B cell (primary cell): ENCODE measurements at regions not wholly inside any gene's neighbourhood (a gene's known extent, or its start where the extent isn't known, plus 50 kb on each side); places are given as distances from the start of the nearest gene placed in this dataset.

ENCODE experiments used
- ATAC-seq: fragments of 200-7000 bp; cut with Tn5 transposase; one replicate; pipeline ENCODE4 v1.10.0; 2021; ENCODE audit warnings: low read depth, mild to moderate bottlenecking, moderate number of reproducible peaks, moderate library complexity
- CTCF ChIA-PET: fragments of 350-600 bp; sonication (Branson Sonifier 250); formaldehyde crosslinking; loops from one replicate; lab custom pipeline; 2021; ENCODE audit warnings: antibody characterized with exemption, inconsistent platforms; lab: Charles Lee
- POLR2A ChIA-PET: fragments of 350-600 bp; sonication (Branson Sonifier 250); formaldehyde crosslinking; loops from one replicate; lab custom pipeline; 2021; ENCODE audit warnings: antibody characterized with exemption; lab: Charles Lee
- DNase-seq: peaks from one replicate; pipeline ENCODE4 v3.0.0; 2013
- H2AFZ ChIP-seq: 2 replicates; pipeline ENCODE4 v1.6.1; 2012; ENCODE audit warnings: mild to moderate bottlenecking, low read depth, low read length; ENCODE audit not compliant: insufficient read depth, poor library complexity, severe bottlenecking
- H3K27ac ChIP-seq, 2 donors: 1 replicate in 1 of 2; 2 replicates in 1 of 2; pipeline ENCODE4 v1.5.1; 2012 to 2013; ENCODE audit warnings: low read length in 2 of 2, mild to moderate bottlenecking in 2 of 2, moderate library complexity in 1 of 2
- H3K27me3 ChIP-seq, 4 experiments: fragments of 200-600 bp in 1 of 4; sonication (generic) in 1 of 4; replicated peaks in 1 of 4; 1 replicate in 2 of 4; 2 replicates in 2 of 4; pipeline versions ENCODE4 v1.6.1 to v1.7.0; 2013 to 2016; ENCODE audit warnings: low read length in 3 of 4, mild to moderate bottlenecking in 2 of 4, mixed read lengths in 1 of 4, moderate library complexity in 1 of 4; ENCODE audit not compliant: insufficient read depth in 4 of 4, control insufficient read depth in 3 of 4; ENCODE audit errors: control extremely low read depth in 1 of 4
- H3K36me3 ChIP-seq, 2 experiments: replicated peaks in 1 of 2; 1 replicate in 1 of 2; 2 replicates in 1 of 2; pipeline versions ENCODE4 v1.6.1 to v1.7.1; 2013; ENCODE audit warnings: low read length in 1 of 2; ENCODE audit not compliant: insufficient read depth in 2 of 2, control insufficient read depth in 1 of 2; ENCODE audit errors: control extremely low read depth in 1 of 2, extremely low read depth in 1 of 2
- H3K4me1 ChIP-seq, 2 donors: fragments of 200-600 bp in 1 of 2; sonication (generic) in 1 of 2; 1 replicate in 1 of 2; 2 replicates in 1 of 2; pipeline versions ENCODE4 v1.5.1 to v1.6.1; 2013 to 2017; ENCODE audit warnings: low read length in 2 of 2; ENCODE audit not compliant: control insufficient read depth in 2 of 2, insufficient read depth in 2 of 2
- H3K4me2 ChIP-seq: replicated peaks from 2 replicates; pipeline ENCODE3; 2012; ENCODE audit warnings: mild to moderate bottlenecking, low read depth, low read length; ENCODE audit not compliant: poor library complexity, severe bottlenecking
- H3K4me3 ChIP-seq, 5 experiments: fragments of 200-600 bp in 1 of 5; sonication (generic) in 1 of 5; 1 replicate in 3 of 5; 2 replicates in 2 of 5; pipeline versions ENCODE4 v1.5.1 to v1.7.0; 2011 to 2016; ENCODE audit warnings: low read length in 4 of 5, mild to moderate bottlenecking in 4 of 5, low read depth in 2 of 5, control low read depth in 1 of 5, moderate library complexity in 1 of 5; ENCODE audit not compliant: insufficient read depth in 1 of 5; ENCODE audit errors: control extremely low read depth in 1 of 5, extremely low read depth in 1 of 5
- H3K79me2 ChIP-seq: fragments of 200-600 bp; sonication (generic); one replicate; pipeline ENCODE4 v1.6.0; 2016; ENCODE audit warnings: low read length; ENCODE audit not compliant: control insufficient read depth, insufficient read depth
- H3K9ac ChIP-seq: fragments of 200-600 bp; sonication (generic); 2 replicates; pipeline ENCODE4 v1.6.1; 2017; ENCODE audit warnings: mild to moderate bottlenecking, low read length, moderate library complexity
- H3K9me3 ChIP-seq, 3 donors: one replicate each; pipeline versions ENCODE4 v1.6.1 to v1.7.1; 2013; ENCODE audit warnings: low read length in 2 of 3; ENCODE audit not compliant: control insufficient read depth in 2 of 3, insufficient read depth in 1 of 3; ENCODE audit errors: control extremely low read depth in 1 of 3
- H4K20me1 ChIP-seq: 2 replicates; pipeline ENCODE4 v1.6.0; 2012; ENCODE audit warnings: mild to moderate bottlenecking, low read length; ENCODE audit not compliant: insufficient read depth, control insufficient read depth, poor library complexity, severe bottlenecking
- H3K27ac Mint-ChIP-seq: one replicate; pipeline ENCODE4 v1.8.0; 2021; ENCODE audit warnings: mixed read lengths
- H3K27me3 Mint-ChIP-seq: one replicate; pipeline ENCODE4 v1.8.0; 2021; ENCODE audit warnings: mixed read lengths
- H3K4me1 Mint-ChIP-seq: one replicate; pipeline ENCODE4 v1.8.0; 2021; ENCODE audit warnings: mixed read lengths
- H3K4me3 Mint-ChIP-seq: one replicate; pipeline ENCODE4 v1.8.0; 2021; ENCODE audit warnings: mixed read lengths
- H3K9me3 Mint-ChIP-seq: one replicate; pipeline ENCODE4 v1.8.0; 2022; ENCODE audit warnings: mixed read lengths; ENCODE audit not compliant: insufficient read depth
- CTCF ChIP-seq: fragments of 200-600 bp; IDR thresholded peaks from one replicate; pipeline ENCODE4 v1.8.0; 2022; ENCODE audit warnings: antibody characterized with exemption, mild to moderate bottlenecking
- EZH2 ChIP-seq: IDR thresholded peaks from 2 replicates; pipeline ENCODE4 v1.6.1; 2012; ENCODE audit warnings: borderline replicate concordance, low read depth, mild to moderate bottlenecking, moderate library complexity, low read length; ENCODE audit not compliant: insufficient read depth, poor library complexity, severe bottlenecking
- WGBS: methylation state at CpG from one replicate; pipeline ENCODE4 v1.1.5; 2013; ENCODE audit warnings: missing lambda C conversion rate; ENCODE audit not compliant: insufficient coverage; 5-methylcytosine and 5-hydroxymethylcytosine counted together
- intact Hi-C: fragments of 100-400 bp; cut with micrococcal nuclease; formaldehyde crosslinking; loops from one replicate; pipeline ENCODE4 v1.10.0; 2022

- Histone ChIP-seq H3K36me3 (no peaks in the 10 kb centered on the region), H3K9ac (no peak overlapping the region), H3K27me3 (no peaks in the 10 kb centered on the region), H4K20me1 (no peaks in the 10 kb centered on the region), H3K4me1 (no peaks in the 10 kb centered on the region), H3K27ac (no peak overlapping the region), H3K4me3 (no peak overlapping the region), H3K9me3 (peaks cover 0 to 8% (median 0%) of the 10 kb centered on the region in 3 donors), H3K79me2 (no peaks in the 10 kb centered on the region), H2AFZ (no peak overlapping the region), H3K4me2 (no peak overlapping the region)
- no peak for TF ChIP-seq CTCF
- TF ChIP-seq EZH2: no peak
- ATAC-seq: no peak
- no peaks in the 10 kb centered on the region for H3K9me3 Mint-ChIP-seq
- no peak overlapping the region for H3K27ac Mint-ChIP-seq
- 67% methylated on average over 3 of the region's 8 CpGs for WGBS
- intact Hi-C loops: no loop called here
- H3K27me3 Mint-ChIP-seq: no peaks in the 10 kb centered on the region
- no peak for DNase-seq
- ChIA-PET CTCF (no interaction called here), POLR2A (no interaction called here)
- no peak overlapping the region for H3K4me3 Mint-ChIP-seq
- no peaks in the 10 kb centered on the region for H3K4me1 Mint-ChIP-seq
Measured at GRCh38 chr15:27681038-27681437, 418.1 kb downstream of the OCA2 start.

GRCh38 chr15:27679731-27680471, 419.2 kb downstream of the OCA2 start:
- Histone ChIP-seq H3K4me3 (no peak overlapping the region), H3K4me2 (no peak overlapping the region), H2AFZ (no peak overlapping the region), H3K79me2 (no peaks in the 10 kb centered on the region), H4K20me1 (no peaks in the 10 kb centered on the region), H3K4me1 (no peaks in the 10 kb centered on the region), H3K9ac (no peak overlapping the region), H3K36me3 (no peaks in the 10 kb centered on the region), H3K27me3 (no peaks in the 10 kb centered on the region), H3K27ac (no peak overlapping the region), H3K9me3 (peaks cover 0 to 8% (median 0%) of the 10 kb centered on the region in 3 donors)
- ChIA-PET CTCF (no interaction called here), POLR2A (no interaction called here)
- WGBS: 44% methylated on average over 19 of the region's 19 CpGs
- TF ChIP-seq EZH2: no peak
- TF ChIP-seq CTCF: no peak
- intact Hi-C loops: no loop called here
- H3K27me3 Mint-ChIP-seq: no peaks in the 10 kb centered on the region
- H3K9me3 Mint-ChIP-seq: no peaks in the 10 kb centered on the region
- ATAC-seq: no peak
- DNase-seq: no peak
- no peak overlapping the region for H3K4me3 Mint-ChIP-seq
- no peak overlapping the region for H3K27ac Mint-ChIP-seq
- H3K4me1 Mint-ChIP-seq: no peaks in the 10 kb centered on the region
